ENCODE measurements at regions not wholly inside any gene's neighbourhood (a gene's known extent, or its start where the extent isn't known, plus 50 kb on each side); places are given as distances from the start of the nearest gene placed in this dataset.

- H3K27me3 Mint-ChIP-seq, result no peaks in the 10 kb centered on the region
- peaks cover 10% of the 10 kb centered on the region for H3K9me3 Mint-ChIP-seq
- H3K36me3 Mint-ChIP-seq, result peaks cover 3% of the 10 kb centered on the region
- H3K4me1 Mint-ChIP-seq (ENCODE audit: unreplicated experiment), result peaks cover 8% of the 10 kb centered on the region
- no peak overlapping the region for H3K4me3 Mint-ChIP-seq
- DNase-seq (ENCODE audit: extremely low spot score, unreplicated experiment), result no peak
- no peak overlapping the region for H3K27ac Mint-ChIP-seq
- TF ChIP-seq CTCF (conservative IDR thresholded peaks at IDR 0.05), result no peak
These were observed 1490.5 kb downstream of the STIM2 start for GRCh38 chr4:28351102-28351501.

DNA sequence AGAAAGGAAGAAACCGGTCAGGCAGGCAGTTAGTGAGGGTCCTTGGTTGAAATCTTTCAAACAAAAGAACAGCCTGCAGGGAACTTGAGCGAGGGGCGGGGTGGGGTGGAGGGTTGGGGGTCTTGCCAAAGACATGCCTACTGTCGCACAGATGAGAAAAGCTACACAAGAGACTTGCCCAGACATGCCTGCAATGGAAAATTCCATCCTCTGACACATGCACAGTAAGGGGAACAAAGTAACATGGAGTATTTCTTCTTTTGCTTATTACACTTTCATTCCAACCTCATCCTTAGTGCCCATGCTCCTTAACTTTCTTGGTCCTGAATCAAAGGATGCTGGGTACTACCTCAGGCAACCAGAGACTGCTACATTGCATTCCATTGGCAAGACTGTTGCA lies 1491.2 kb downstream of the STIM2 start:
- no peak for DNase-seq (ENCODE audit: extremely low spot score, unreplicated experiment)
- Mint-ChIP-seq H3K4me3 (no peak overlapping the region), H3K36me3 (peaks cover 3% of the 10 kb centered on the region), H3K4me1 (ENCODE audit: unreplicated experiment) (peaks cover 8% of the 10 kb centered on the region), H3K27me3 (no peaks in the 10 kb centered on the region), H3K27ac (no peak overlapping the region), H3K9me3 (peaks cover 10% of the 10 kb centered on the region)
- no peak for TF ChIP-seq CTCF (conservative IDR thresholded peaks at IDR 0.05)

DNA sequence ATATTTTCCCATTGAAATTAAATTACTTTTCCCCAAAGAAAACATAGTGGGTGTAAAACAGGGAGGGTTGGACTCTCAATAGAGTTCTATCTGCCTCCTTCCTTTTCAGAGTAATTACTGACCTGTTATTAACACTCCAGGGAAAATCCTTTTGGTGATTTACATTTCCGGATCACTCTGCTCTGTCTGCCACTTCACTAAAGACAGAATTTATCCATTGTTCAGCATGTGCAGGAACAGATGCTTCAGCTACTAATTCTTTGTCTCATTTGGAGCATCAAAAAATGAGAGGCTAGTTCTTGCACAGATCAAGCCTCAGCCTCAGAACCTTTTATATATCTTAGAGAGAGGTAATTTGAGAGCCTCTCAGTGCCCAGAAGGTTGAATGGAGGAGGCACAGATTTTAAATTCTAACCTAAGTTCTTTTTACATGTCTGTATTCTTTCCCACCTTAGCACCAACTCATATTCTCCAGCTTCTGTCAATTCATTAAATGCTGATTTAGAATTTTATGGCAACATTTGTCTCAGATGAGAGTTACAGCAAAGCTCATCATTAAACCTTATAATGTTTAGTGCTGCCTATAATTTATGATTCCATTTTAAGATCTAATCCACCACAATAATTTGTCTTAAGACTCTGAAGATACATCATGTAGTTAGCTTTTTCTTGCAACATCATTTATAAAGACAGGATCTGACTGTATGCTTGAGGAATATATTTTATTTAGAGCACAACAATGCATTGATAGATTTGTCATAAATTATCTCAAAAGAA lies 1494.4 kb downstream of the STIM2 start:
- DNase-seq (ENCODE audit: extremely low spot score, unreplicated experiment), result no peak
- no peak overlapping the region for H3K27ac Mint-ChIP-seq
- peaks cover 3% of the 10 kb centered on the region for H3K36me3 Mint-ChIP-seq
- TF ChIP-seq CTCF (conservative IDR thresholded peaks at IDR 0.05), result no peak
- H3K4me3 Mint-ChIP-seq, result no peak overlapping the region
- H3K9me3 Mint-ChIP-seq, result peaks cover 10% of the 10 kb centered on the region
- H3K4me1 Mint-ChIP-seq (ENCODE audit: unreplicated experiment), result peaks cover 8% of the 10 kb centered on the region
- no peaks in the 10 kb centered on the region for H3K27me3 Mint-ChIP-seq

- no peaks in the 10 kb centered on the region for H3K27me3 Mint-ChIP-seq
- peaks cover 8% of the 10 kb centered on the region for H3K4me1 Mint-ChIP-seq (ENCODE audit: unreplicated experiment)
- no peaks in the 10 kb centered on the region for H3K36me3 Mint-ChIP-seq
- DNase-seq (ENCODE audit: extremely low spot score, unreplicated experiment), result no peak
- peak; percentile 55 for TF ChIP-seq CTCF (conservative IDR thresholded peaks at IDR 0.05)
- no peak overlapping the region for H3K27ac Mint-ChIP-seq
- H3K9me3 Mint-ChIP-seq, result peaks cover 7% of the 10 kb centered on the region
- H3K4me3 Mint-ChIP-seq, result no peak overlapping the region
These were observed 1497.3 kb downstream of the STIM2 start for GRCh38 chr4:28357990-28358389.

GRCh38 chr4:28358606-28359005 lies 1498.0 kb downstream of the STIM2 start:
- no peak overlapping the region for H3K27ac Mint-ChIP-seq
- no peak overlapping the region for H3K4me3 Mint-ChIP-seq
- DNase-seq (ENCODE audit: extremely low spot score, unreplicated experiment), result no peak
- TF ChIP-seq CTCF (conservative IDR thresholded peaks at IDR 0.05), result no peak
- H3K36me3 Mint-ChIP-seq, result no peaks in the 10 kb centered on the region
- H3K27me3 Mint-ChIP-seq, result no peaks in the 10 kb centered on the region
- H3K9me3 Mint-ChIP-seq, result peaks cover 5% of the 10 kb centered on the region
- peaks cover 8% of the 10 kb centered on the region for H3K4me1 Mint-ChIP-seq (ENCODE audit: unreplicated experiment)

All from type B pancreatic cell (in vitro differentiated cells).